ENCODE measurements at regions not wholly inside any gene's neighbourhood (a gene's known extent, or its start where the extent isn't known, plus 50 kb on each side); places are given as distances from the start of the nearest gene placed in this dataset.

DNA sequence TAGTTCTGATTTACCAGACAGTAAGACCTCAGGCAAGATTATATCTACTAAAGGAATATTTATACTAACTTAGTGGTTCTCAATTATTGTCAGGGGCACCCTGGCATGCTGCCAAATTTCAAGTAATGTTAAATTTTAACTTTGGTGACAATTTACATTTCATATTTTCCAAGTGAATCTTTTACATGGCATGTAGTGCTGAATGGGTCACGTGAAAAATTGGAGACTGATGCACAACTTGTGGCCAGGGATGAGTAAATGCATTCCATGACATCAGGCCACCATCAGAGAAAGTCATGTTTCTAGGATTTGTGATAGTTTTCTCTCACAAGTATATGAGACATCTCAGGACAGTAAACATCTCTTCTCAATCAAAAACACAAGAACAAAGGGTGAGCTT is 202.6 kb upstream of the SOX21 start:
- in situ Hi-C loops (cut with MboI), result no loop called here
- no peak for ATAC-seq
- Histone ChIP-seq H3K9ac (ENCODE audit: insufficient read depth in 1 of 2, low read depth in 2 of 2, low read length in 2 of 2) (no peak overlapping the region), H3K27ac (ENCODE audit: extremely low read depth, low read depth, low read length) (no peak overlapping the region), H2AFZ (ENCODE audit: low read depth, low read length) (no peak overlapping the region), H3K27me3 (ENCODE audit: control insufficient read depth in 2 of 2, insufficient read depth in 2 of 2, low read length in 2 of 2) (no peaks in the 10 kb centered on the region), H3K4me1 (replicated peaks in 1 of 2; ENCODE audit: control insufficient read depth in 2 of 2, insufficient read depth in 2 of 2, low read length in 2 of 2) (no peaks in the 10 kb centered on the region), H4K20me1 (replicated peaks; ENCODE audit: control insufficient read depth, insufficient read depth, low read length) (no peaks in the 10 kb centered on the region), H3K4me2 (ENCODE audit: insufficient read depth, low read length) (no peak overlapping the region), H3K36me3 (ENCODE audit: control insufficient read depth, insufficient read depth, low read length) (no peaks in the 10 kb centered on the region), H3K9me3 (replicated peaks; ENCODE audit: control insufficient read depth, insufficient read depth, low read depth, low read length) (no peaks in the 10 kb centered on the region), H3K4me3 (no peak overlapping the region), H3K9me1 (ENCODE audit: control insufficient read depth, insufficient read depth, low read length) (no peaks in the 10 kb centered on the region), H3K79me2 (ENCODE audit: control insufficient read depth, insufficient read depth, low read length) (no peaks in the 10 kb centered on the region)
- CTCF ChIA-PET (ENCODE audit: low intra/inter-chr PET ratio), result no interaction called here
- intact Hi-C loops (cut with micrococcal nuclease), result no loop called here
- POLR2A ChIA-PET, result no interaction called here
- WGBS (ENCODE audit: insufficient coverage, low coverage, missing lambda C conversion rate), result 0% methylated on average over 1 of the region's 1 CpG
- no TSS peak for BruUV-seq (replicated peaks)
- no peak for FAIRE-seq
- DNase-seq (ENCODE audit: extremely low read depth in 1 of 4, low spot score in 3 of 4), result no peak
- TF ChIP-seq NFIX (CRISPR knock-in tag; IDR thresholded peaks at IDR 0.05; ENCODE audit: low read depth) (peak; percentile 86), PTBP1 (IDR thresholded peaks at IDR 0.05; ENCODE audit: low read depth, low read length) (no peak), NFIC (IDR thresholded peaks at IDR 0.05) (peak; percentile 89)

DNA sequence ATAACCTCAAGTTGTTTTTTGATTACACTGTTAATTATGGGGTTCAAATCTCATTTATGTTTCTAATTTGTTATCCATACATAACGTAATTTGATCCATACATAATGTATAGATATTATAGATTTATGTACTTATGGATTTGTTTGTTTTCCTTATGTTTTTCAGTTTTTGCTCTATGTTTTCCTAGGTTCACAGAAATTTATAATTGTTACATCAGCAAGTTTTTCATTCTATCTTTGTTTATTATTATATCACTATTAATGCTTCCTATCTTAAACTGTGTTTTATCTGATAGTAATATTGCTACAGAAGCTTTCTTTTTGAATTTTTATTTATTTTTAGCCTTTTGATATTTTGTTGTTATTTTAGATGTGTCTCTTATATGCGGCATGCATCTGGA is 194.3 kb upstream of the SOX21 start:
- H3K36me3 ChIP-seq (ENCODE audit: control insufficient read depth, insufficient read depth, low read length), result no peaks in the 10 kb centered on the region
- no peaks in the 10 kb centered on the region for H3K9me3 ChIP-seq (replicated peaks; ENCODE audit: control insufficient read depth, insufficient read depth, low read depth, low read length)
- ChIA-PET POLR2A (no interaction called here), CTCF (ENCODE audit: low intra/inter-chr PET ratio) (no interaction called here)
- intact Hi-C loops (cut with micrococcal nuclease), result no loop called here
- in situ Hi-C loops (cut with MboI), result no loop called here
- H3K27me3 ChIP-seq (ENCODE audit: control insufficient read depth in 2 of 2, insufficient read depth in 2 of 2, low read length in 2 of 2), result no peaks in the 10 kb centered on the region
- BruUV-seq (replicated peaks), result no TSS peak
- TF ChIP-seq ZBTB17 (CRISPR knock-in tag; IDR thresholded peaks at IDR 0.05) (no peak), C11orf30 (IDR thresholded peaks at IDR 0.05; ENCODE audit: low read depth) (peak; percentile 52), ZNF316 (IDR thresholded peaks at IDR 0.05) (peak; percentile 80), TCF7L2 (IDR thresholded peaks at IDR 0.05; ENCODE audit: low read depth, low read length) (no peak), ZNF282 (CRISPR knock-in tag; IDR thresholded peaks at IDR 0.05) (no peak), ZNF707 (CRISPR knock-in tag; conservative IDR thresholded peaks at IDR 0.05) (no peak), RCOR1 (IDR thresholded peaks at IDR 0.05; ENCODE audit: borderline replicate concordance in 1 of 2, low read depth in 2 of 2, low read length in 2 of 2) (no peak), ETS2 (tag; IDR thresholded peaks at IDR 0.05; ENCODE audit: borderline replicate concordance, poor library complexity, severe bottlenecking) (no peak)
- TF ChIP-seq, protein P1, sequence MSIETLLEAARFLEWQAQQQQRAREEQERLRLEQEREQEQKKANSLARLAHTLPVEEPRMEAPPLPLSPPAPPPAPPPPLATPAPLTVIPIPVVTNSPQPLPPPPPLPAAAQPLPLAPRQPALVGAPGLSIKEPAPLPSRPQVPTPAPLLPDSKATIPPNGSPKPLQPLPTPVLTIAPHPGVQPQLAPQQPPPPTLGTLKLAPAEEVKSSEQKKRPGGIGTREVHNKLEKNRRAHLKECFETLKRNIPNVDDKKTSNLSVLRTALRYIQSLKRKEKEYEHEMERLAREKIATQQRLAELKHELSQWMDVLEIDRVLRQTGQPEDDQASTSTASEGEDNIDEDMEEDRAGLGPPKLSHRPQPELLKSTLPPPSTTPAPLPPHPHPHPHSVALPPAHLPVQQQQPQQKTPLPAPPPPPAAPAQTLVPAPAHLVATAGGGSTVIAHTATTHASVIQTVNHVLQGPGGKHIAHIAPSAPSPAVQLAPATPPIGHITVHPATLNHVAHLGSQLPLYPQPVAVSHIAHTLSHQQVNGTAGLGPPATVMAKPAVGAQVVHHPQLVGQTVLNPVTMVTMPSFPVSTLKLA (conservative IDR thresholded peaks at IDR 0.05), result no peak
- H2AFZ ChIP-seq (ENCODE audit: low read depth, low read length), result no peak overlapping the region
- 0% methylated on average over 2 of the region's 2 CpGs for WGBS (ENCODE audit: insufficient coverage, low coverage, missing lambda C conversion rate)
- DNase-seq (ENCODE audit: extremely low read depth in 1 of 4, low spot score in 3 of 4) (no peak), ATAC-seq (no peak), FAIRE-seq (no peak)
- no peaks in the 10 kb centered on the region for H4K20me1 ChIP-seq (replicated peaks; ENCODE audit: control insufficient read depth, insufficient read depth, low read length)
- no peak overlapping the region for H3K4me3 ChIP-seq
- H3K79me2 ChIP-seq (ENCODE audit: control insufficient read depth, insufficient read depth, low read length), result no peaks in the 10 kb centered on the region
- no peak overlapping the region for H3K27ac ChIP-seq (ENCODE audit: extremely low read depth, low read depth, low read length)
- no peak overlapping the region for H3K9ac ChIP-seq (ENCODE audit: insufficient read depth in 1 of 2, low read depth in 2 of 2, low read length in 2 of 2)
- H3K9me1 ChIP-seq (ENCODE audit: control insufficient read depth, insufficient read depth, low read length), result no peaks in the 10 kb centered on the region
- no peak overlapping the region for H3K4me2 ChIP-seq (ENCODE audit: insufficient read depth, low read length)
- H3K4me1 ChIP-seq (replicated peaks in 1 of 2; ENCODE audit: control insufficient read depth in 2 of 2, insufficient read depth in 2 of 2, low read length in 2 of 2), result no peaks in the 10 kb centered on the region

All from K562 (cell line).